GM12875 (cell line): ENCODE measurements at regions not wholly inside any gene's neighbourhood (a gene's known extent, or its start where the extent isn't known, plus 50 kb on each side); places are given as distances from the start of the nearest gene placed in this dataset.

Experiments used
- H3K4me3 ChIP-seq: one replicate; pipeline ENCODE4 v1.5.1; 2011; ENCODE audit warnings: low read depth, low read length, control low read depth
- TF ChIP-seq, protein P1 (sequence below): IDR thresholded peaks from 2 replicates; pipeline ENCODE4 v1.5.1; 2011; ENCODE audit warnings: low read depth, mild to moderate bottlenecking, control low read depth, inconsistent platforms, low read length, moderate library complexity, borderline replicate concordance; ENCODE audit not compliant: insufficient read depth

DNA sequence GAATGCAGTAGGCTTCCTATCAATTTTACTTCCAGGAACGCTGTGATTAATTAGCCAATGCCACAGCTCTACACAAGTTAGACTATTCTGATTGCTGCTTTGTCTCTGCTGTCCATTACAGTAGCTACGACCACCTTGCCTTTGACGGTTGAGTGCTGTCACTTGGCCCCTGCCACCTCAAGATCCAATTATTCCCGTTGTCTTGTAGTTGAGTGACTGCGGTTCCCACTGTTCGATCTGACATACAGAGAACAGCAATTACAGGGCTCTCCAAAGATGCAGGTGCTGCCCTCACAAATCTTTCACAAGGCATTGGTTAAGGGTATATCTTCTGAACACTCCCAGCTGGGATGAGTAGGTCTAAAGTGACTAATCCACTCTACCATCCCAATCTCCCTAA is 393.4 kb upstream of the KIF2A start:
- TF ChIP-seq, protein P1, sequence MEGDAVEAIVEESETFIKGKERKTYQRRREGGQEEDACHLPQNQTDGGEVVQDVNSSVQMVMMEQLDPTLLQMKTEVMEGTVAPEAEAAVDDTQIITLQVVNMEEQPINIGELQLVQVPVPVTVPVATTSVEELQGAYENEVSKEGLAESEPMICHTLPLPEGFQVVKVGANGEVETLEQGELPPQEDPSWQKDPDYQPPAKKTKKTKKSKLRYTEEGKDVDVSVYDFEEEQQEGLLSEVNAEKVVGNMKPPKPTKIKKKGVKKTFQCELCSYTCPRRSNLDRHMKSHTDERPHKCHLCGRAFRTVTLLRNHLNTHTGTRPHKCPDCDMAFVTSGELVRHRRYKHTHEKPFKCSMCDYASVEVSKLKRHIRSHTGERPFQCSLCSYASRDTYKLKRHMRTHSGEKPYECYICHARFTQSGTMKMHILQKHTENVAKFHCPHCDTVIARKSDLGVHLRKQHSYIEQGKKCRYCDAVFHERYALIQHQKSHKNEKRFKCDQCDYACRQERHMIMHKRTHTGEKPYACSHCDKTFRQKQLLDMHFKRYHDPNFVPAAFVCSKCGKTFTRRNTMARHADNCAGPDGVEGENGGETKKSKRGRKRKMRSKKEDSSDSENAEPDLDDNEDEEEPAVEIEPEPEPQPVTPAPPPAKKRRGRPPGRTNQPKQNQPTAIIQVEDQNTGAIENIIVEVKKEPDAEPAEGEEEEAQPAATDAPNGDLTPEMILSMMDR = no peak
- no peak overlapping the region for H3K4me3 ChIP-seq

DNA sequence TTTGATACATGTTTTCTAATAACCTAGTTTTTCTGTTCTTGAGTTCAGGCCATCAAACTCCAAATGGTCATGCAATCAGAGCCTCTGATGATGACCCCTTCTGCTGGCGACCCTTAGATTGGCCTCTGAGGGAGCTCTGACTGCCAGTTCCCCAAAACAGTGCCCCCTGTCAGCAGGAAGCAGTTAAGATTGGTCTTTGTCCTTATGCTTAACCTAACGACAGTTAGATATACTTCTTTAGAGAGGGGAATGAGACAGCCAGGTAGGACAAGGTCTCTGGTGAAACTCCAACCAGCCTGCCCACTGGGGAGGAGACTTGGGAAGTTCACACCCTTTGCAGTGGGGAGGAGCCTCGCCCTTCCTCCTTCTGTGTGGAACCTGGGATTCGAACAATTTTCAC is 390.4 kb upstream of the KIF2A start:
- H3K4me3 ChIP-seq = no peak overlapping the region
- TF ChIP-seq, protein P1 = no peak

DNA sequence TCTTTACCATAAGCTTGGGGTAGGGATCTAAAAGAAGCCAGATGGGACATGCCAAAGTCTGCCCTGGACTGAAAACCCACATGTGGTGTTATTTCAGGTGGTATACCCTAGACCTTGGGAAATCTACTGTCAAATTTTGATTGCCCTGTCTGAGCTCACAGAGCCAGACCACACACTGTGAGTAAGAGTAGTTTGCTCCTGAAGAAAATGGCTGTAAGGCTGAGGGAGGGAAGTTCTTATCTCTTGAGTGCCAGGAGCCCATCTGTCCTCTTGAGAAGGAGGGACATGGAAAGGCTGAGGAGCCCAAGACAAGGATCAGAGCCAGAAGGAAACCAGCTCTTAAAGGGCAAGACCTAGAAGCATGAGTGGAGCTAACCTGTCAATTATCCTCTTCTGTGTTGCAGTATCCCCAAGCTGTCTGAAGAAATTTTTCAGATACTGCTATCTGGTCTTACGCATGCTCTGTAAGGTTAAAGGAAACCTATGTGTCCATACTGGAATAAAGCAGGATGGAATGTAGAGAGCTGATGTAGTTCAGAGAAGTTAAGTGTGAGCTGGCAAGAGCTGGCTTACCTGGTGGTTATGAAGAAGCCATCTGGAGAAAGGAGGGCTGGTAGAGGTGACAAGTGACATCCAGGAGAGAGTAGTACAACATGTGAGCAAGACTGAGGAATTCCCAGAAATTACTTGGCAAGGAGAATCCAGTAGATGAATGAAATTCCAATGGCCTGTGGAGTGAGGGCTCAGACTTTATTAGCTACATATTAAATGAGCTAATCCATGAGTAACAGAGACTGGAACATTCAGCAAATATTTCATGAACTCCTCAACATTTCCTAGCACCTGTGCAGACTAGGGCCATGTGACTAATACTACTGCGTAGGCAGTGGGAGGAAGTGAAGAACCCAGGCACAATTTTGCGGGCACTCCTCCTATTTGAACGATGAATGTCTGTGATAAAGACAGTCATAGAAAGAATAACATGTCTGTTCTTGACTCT is 389.1 kb upstream of the KIF2A start:
- no peak overlapping the region for H3K4me3 ChIP-seq
- TF ChIP-seq, protein P1 = no peak

- TF ChIP-seq, protein P1 = no peak
- no peak overlapping the region for H3K4me3 ChIP-seq
These were observed 387.4 kb upstream of the KIF2A start for GRCh38 chr5:61918611-61919010.

DNA sequence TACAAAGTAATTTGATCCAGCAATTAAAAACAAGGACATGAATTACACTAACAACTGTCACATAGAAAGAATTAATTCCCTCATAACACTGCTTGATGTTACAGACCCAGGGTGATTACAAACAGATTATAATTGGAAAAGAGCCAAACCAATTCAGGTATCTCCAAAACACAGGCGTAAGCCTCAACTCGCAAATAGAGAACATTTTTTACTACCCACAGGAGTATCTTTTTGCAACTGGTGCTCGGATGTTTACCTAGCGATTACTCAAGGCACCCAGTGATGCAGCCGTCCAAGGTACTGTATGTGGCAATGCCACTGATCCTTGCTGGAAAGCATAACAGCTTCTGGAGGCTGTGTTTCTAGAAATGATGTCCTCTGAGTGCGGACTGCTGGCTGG is 386.1 kb upstream of the KIF2A start:
- TF ChIP-seq, protein P1 = no peak

DNA sequence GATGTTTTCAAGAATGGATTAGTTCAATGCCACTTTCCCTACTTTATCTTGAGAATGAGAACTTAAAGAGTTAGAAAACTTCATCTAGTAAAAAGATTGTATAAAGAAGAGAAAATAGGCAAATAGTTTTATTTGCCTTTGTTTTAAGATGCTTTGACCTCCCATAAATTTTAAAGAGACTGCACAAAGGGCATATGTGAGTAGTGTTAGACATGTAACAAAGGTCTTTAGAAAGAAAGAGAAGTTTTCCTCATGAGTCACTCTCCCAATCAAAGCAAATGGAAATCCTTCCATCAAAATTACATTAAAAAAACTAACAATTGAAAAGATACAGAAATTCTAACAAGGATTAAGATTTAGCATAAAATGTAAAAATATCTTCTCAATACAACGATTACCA is 381.8 kb upstream of the KIF2A start:
- TF ChIP-seq, protein P1 = no peak
- H3K4me3 ChIP-seq = no peak overlapping the region

More for the DNA sequence above, 386.1 kb upstream of the KIF2A start:
- no peak overlapping the region for H3K4me3 ChIP-seq

- no peak overlapping the region for H3K4me3 ChIP-seq
- TF ChIP-seq, protein P1 = no peak
These were observed 379.1 kb upstream of the KIF2A start for GRCh38 chr5:61926911-61927310.
